ENCODE measurements at regions not wholly inside any gene's neighbourhood (a gene's known extent, or its start where the extent isn't known, plus 50 kb on each side); places are given as distances from the start of the nearest gene placed in this dataset.
A peak's percentile ranks its signal among the peaks of the same experiment; 100 is the strongest.

DNA sequence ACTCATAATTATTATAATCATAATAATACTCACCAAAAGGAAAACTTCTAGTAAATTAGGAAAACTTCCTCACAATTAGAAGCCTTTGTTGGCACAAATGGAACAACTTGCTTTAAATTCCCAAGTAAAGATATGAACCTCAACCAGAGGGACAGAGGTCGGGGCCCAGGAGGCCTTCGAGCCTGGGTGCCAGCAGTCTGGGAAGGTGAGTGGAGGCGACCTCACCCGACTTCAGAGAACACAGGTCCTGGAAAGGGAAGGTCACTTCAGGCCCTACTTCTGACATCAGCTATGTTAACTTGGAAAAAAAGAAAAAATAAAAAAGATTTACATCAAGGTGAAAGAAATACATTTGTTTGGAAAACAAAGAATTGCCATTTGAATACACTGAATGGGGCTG lies 350.0 kb upstream of the MYT1L start:
- DNase-seq, result no peak

DNA sequence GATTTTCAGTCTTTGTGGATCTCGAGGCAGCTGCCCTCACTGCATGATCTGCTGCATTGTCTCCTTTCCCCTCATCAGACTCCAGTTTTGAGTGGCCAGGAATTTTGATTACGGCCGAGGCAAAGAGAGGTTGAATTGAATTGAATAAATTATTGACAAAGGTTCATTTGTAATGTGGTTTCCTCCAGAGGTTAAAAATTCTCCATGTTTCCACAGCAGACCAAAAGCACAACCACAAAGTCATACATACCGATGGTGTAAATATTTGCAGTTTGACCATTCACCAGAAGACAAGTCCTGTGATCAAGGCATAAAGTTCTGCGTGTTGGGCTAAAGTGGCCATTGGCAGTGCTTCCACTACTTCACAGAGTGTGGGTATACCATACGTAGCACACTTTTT lies 343.8 kb upstream of the MYT1L start:
- no peak for DNase-seq

DNA sequence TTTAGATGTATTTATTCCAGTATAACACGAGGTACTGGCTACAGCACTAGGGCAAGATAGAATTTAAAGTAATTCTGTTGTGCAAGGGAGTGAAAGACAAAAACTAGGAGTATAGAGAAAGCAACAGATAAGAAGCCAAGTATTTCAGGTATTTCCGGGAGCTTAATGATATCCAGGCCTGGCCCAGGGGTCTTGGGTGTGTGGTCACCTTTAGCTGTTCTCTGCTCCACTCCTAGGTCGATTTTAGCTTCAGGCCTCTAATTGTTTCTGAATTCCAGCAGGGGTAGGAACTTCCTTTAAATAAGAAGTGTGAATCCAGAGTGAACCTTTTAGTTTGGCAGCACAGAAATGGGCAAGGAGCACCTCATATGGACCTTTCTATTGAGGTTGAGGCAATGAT lies 342.3 kb upstream of the MYT1L start:
- no peak for DNase-seq

DNA sequence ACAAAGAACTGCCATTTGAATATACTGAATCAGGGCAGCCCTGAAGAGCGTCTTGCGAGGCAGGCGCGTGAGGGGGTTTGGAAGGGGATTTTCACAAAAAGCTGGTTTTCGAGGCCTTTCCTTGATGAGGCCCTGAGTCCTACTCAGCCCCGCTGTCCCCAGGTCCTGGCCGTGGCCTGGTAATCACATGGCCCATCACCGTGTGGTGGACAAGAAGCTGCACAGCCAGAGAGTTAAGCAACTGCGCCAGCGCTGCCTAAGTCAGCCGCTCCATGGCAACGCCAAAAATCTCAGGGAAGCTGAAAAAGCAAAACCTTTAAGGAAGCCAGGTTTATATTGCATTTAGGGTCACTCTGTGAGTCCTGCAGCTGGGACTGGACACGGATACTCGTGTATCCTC lies 341.2 kb upstream of the MYT1L start:
- DNase-seq, result no peak

DNA sequence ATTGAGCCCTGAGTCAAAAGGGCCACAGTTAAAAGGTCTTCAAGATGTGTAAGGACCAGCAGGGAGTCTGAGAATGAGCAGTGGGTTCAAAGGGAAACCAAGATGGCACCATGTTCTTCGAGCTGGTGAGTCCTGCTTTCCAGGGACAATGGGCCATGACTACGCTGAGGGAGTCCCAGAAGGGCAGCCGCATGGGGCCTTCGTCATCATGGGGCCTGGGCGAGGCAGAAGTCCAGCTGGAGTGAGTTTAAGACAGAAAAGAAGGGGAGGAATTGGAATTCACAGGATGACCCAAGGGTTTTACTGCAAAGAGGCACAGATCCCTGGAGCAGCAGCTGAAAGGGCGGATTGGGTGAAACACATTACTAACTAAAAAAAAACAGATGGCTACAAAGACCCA lies 340.8 kb upstream of the MYT1L start:
- DNase-seq, result no peak

GRCh38 chr2:2669316-2669715 lies 338.2 kb upstream of the MYT1L start:
- no peak for DNase-seq

- DNase-seq, result no peak
These were observed 337.7 kb upstream of the MYT1L start for GRCh38 chr2:2668681-2669265.

DNA sequence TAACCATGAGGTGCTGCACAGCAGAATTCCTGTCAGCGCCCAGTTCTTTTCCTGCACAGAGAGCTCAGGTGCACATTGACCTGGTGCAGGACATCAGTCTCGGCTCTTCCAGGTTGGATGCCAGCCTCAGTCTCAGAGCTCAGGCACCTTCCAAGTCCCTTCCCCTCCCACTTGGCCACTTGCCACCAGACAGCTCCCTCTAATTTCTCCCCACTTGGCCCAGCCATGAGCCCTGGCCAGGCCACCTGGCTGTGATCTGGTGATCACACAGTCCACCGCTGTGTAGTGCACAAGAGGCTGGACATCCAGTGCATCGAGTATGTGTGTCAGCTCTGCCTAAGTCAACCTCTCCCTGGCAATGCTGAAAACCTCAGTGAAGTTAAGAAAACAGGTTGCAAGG lies 336.6 kb upstream of the MYT1L start:
- DNase-seq, result no peak

DNA sequence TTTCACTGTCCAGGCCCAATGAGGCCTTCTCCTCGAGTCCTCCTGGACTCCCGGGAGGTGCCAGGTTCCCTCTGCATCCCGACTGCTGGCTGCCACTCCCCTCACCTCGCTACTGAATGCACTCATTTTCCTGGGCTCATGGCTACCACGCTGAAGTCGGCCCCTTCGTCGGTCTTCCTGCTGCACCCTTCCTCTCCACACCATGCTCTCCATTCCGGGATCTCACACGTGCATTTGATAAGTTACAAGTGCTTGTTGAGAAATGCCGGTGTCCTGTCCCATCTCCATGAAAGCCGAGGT lies 334.7 kb upstream of the MYT1L start:
- no peak for DNase-seq

GRCh38 chr2:2664989-2665833 lies 334.1 kb upstream of the MYT1L start:
- DNase-seq, result peak; percentile 56

DNA sequence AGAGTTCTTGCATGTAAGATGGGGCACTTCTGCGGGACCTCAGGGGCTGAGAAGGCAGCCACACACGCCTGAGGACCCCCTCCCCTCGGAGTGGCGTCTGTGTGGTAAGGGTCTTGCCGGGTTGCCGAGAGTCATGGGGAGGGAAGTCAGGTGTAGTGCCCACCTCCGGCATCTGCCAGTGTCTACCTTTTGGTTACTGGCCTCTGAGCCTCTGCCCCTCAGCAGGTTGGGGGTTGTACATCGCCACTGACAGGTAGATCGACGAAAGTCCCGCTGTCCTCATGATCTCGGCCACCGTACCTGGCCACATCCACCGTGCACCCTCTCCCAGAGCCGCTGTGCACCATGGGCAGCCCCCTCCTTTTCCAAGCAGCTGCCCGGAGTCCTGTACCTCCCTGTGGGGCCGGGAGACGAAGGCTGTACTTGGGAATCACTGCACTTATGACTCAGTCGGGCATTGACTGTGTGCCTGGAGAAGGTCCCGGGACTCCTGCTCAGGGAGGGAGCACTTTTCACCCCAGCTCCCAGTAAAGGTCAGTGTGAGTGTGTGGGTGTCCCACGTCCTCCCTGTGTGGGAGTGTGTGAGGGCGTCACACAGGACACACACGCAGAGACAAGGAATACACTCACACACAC lies 332.4 kb upstream of the MYT1L start:
- peak; percentile 40 for DNase-seq

DNA sequence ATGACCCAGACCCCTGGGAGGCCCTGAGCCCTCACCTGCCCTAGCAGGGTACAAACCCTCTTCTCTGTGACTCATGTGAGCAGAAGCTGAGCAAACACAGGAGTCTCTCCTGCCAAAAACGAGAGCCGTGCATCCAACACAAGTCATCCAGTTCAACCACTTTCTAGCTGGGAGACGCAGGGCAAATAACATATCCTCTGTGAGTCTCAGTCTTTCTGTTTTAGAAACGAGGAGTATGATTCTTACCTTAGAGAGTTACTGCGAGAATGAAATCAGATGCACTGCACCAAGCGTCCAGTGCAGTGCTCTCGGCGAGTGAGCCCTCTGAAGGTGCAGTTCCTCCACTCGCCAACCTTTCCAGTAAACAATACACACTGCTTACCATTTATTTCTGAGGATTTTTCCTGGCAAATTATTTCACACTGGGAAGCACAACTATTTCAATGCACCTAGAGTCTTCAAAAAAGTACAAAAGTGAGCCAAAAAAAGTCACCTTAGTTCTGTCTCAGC lies 331.8 kb upstream of the MYT1L start:
- DNase-seq, result peak; percentile 92

DNA sequence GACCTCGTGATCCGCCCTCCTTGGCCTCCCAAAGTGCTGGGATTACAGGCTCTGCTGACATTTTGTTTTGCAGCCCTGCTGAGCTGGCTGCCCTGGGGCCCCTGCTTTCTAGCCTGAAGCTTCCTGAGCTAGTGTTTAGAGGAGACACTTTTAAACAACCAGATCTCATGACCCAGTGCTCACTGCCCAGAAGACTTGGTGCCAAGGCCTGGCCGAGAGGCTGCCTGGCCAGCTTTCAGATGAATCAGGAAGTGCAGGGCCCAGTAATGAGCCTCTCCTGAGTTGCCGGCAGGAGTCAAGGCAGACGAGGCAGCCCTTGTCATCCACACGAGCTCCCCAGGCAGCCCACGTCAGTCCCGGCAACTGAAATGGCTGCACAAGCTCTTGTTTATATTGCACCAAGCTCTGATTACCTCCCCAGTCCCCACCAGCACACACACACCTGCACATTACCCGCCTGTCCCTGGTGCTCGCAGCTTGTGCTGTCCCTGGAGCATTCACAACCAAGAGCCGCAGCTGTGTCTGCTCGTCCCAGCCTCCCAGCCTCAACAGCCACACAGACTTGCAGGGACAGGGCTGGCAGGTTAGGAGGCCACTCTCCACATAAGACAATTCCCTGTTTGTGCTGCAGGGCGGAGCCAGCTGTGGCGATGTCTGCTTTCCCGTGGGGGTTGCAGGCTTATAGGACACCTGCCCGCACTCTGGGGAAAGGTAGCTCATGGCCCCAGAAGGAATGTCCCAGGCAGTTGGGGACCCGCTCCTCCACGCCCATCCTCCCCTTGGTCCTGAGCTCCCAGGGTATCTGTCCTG lies 331.2 kb upstream of the MYT1L start:
- peak; percentile 92 for DNase-seq

- no peak for DNase-seq
These were observed 329.8 kb upstream of the MYT1L start for GRCh38 chr2:2660789-2661355.

DNA sequence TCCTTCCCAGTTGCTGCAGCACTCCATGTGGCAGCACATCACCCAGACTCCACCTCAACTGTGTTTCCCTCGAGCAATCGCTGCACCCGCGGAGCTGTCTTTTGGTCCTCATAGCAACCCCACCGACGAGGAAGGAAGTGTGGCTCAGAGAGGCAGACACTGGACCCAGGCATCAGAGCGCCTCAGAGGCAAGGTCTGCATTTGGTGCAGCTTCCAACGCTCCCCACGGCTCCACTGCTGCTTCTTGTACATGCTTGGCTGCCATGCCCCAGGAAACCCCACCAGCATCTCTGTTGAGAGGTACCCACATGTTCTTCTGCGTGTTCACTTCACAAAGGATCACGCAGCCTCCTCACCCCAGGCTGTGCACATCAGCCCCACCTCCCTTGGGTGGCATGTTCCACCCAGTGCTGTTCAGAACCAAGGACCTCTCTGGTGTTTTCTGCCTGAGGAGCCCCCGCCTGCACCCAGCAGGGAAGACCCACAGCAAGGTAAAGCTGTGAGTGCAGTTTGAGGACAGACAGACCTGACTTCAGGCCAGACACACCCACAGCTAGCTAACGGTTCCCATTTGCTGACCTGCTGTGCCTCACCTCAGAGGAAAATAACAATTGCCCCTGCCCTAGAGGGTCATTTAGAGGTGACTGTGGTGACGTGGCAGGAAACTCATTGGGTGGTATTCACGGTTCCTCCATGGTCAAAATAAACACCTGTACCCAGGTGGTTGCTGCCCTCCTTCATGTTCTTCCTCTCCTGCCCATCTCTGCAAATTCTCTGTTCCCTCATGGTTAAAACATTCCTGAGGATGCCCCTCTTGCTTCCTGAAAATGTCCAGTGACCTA lies 326.3 kb upstream of the MYT1L start:
- no peak for DNase-seq

GRCh38 chr2:2656115-2657011 lies 325.3 kb upstream of the MYT1L start:
- DNase-seq, result peak; percentile 79

DNA sequence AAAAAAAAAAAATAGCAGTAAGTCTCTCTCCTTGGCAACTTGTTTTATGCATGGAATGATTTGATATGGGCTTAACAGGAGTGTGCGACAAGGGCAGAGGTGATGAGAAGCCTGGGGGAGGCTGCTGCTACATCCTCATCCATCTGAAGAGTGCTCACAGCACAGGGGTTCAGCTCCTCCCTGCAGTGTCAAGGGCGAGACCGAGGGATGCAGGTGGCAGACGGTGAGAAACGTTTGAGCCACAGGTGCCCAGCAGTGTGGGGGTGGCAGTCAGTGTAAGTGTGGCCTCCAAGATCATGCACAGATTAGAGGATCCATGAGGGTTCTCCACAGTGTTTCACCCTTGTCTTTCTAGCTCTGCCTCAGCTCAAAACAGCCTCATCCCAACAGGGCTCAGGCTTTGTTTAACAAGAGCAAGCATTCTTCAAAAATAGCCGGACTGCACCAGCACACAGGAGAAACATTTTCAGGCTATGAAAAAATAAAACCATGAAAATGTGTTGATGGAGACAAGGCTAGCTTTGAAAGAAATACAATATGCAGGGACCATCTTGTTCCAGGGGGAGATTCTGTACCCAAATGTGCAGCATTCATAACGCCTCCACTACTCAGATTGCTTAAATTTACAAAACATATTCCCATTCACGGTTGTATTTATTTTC lies 324.5 kb upstream of the MYT1L start:
- peak; percentile 35 for DNase-seq

GRCh38 chr2:2653231-2653630 lies 322.2 kb upstream of the MYT1L start:
- DNase-seq, result no peak

DNA sequence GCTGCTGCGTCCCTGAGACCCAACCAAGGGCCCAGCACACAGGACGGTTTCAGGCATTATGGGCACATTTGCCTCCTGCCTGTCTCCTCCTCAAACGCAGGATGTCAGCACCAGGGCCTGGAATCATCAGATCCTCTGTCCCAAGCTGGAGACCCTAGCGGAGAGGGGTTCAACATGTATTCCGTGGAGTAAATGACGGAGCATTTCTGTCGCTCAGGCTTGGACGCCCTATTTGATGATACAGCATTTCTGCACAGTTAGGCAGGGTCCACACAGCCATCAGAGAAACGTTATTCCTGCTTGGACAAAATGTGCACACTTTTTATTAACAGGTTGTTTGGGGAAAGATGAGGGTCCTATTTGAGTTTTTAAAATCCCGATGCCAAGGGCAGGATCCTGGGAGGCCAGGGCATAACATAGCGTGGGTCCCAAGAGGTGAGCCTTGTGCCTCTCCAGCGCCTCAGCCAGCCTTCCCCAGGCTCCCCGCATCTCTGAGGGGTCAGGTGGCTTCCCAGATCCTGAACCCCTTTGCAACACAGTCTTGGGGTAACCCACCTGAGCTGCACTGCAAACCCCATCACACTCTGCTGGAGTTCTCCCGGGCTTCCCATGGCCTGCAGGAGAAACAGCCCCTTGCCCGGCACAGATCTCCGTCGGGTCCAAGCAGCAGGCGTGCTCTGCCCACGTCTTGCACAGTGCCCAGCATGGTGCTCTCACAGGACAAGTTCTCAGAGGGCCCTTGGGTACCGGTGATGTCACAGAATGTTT lies 319.7 kb upstream of the MYT1L start:
- DNase-seq, result no peak

All from SHP77 treated with DMSO at 0.1 percent for 48 hours (cell line).